ENCODE measurements at regions not wholly inside any gene's neighbourhood (a gene's known extent, or its start where the extent isn't known, plus 50 kb on each side); places are given as distances from the start of the nearest gene placed in this dataset.

- no peak for TF ChIP-seq CTCF (IDR thresholded peaks at IDR 0.05)
- TF ChIP-seq POLR2AphosphoS5 (IDR thresholded peaks at IDR 0.05) = no peak
Observed at GRCh38 chr10:131038056-131038455, 273.5 kb downstream of the TCERG1L start.
